ENCODE measurements at regions not wholly inside any gene's neighbourhood (a gene's known extent, or its start where the extent isn't known, plus 50 kb on each side); places are given as distances from the start of the nearest gene placed in this dataset.

- Histone ChIP-seq H3K4me3 (no peak overlapping the region), H3K9ac (ENCODE audit: low read depth in 2 of 2, low read length in 2 of 2) (no peak overlapping the region), H3K27me3 (no peaks in the 10 kb centered on the region), H3K4me1 (no peaks in the 10 kb centered on the region), H3K9me3 (no peaks in the 10 kb centered on the region), H3K27ac (peak overlapping the region; percentile 40), H3K36me3 (no peaks in the 10 kb centered on the region)
- DNase-seq, result no peak
- TF ChIP-seq CTCF (IDR thresholded peaks at IDR 0.05), result no peak
- intact Hi-C loops (cut with DNase I), result no loop called here
Observed at GRCh38 chr3:194278186-194278845, 72.8 kb downstream of the CPN2 start.

GRCh38 chr3:194279101-194279500, 72.0 kb downstream of the CPN2 start:
- H3K27me3 ChIP-seq, result no peaks in the 10 kb centered on the region
- no peaks in the 10 kb centered on the region for H3K4me1 ChIP-seq
- intact Hi-C loops (cut with DNase I), result no loop called here
- no peaks in the 10 kb centered on the region for H3K9me3 ChIP-seq
- no peak for TF ChIP-seq CTCF (IDR thresholded peaks at IDR 0.05)
- H3K36me3 ChIP-seq, result no peaks in the 10 kb centered on the region
- H3K9ac ChIP-seq (ENCODE audit: low read depth in 2 of 2, low read length in 2 of 2), result no peak overlapping the region
- H3K27ac ChIP-seq, result no peak overlapping the region
- DNase-seq, result no peak
- H3K4me3 ChIP-seq, result no peak overlapping the region

GRCh38 chr3:194279701-194280360, 71.3 kb downstream of the CPN2 start:
- Histone ChIP-seq H3K27me3 (no peaks in the 10 kb centered on the region), H3K9ac (ENCODE audit: low read depth in 2 of 2, low read length in 2 of 2) (no peak overlapping the region), H3K9me3 (no peaks in the 10 kb centered on the region), H3K36me3 (no peaks in the 10 kb centered on the region), H3K4me3 (no peak overlapping the region), H3K27ac (no peak overlapping the region), H3K4me1 (no peaks in the 10 kb centered on the region)
- no peak for TF ChIP-seq CTCF (IDR thresholded peaks at IDR 0.05)
- intact Hi-C loops (cut with DNase I), result no loop called here
- DNase-seq, result no peak

DNA sequence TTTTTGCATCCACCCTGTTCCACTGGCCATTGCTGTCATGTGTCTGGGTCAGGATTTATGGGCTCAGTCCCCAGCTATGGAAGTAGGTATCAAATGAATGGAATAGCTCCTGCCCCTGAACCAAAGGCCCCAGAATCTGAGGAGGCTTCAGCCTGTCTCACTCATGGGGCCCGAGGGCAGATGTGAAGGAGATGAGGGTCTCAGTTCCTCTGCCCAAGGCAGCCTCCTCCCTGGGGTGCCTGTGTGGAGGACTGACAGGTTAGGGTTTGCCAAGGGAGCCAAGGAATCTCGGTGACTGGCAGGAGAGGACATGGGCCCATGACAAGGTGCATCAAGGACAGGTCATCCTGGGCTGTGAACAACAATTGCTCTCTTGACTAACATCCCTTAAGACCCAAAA, 70.4 kb downstream of the CPN2 start:
- intact Hi-C loops (cut with DNase I), result no loop called here

DNA sequence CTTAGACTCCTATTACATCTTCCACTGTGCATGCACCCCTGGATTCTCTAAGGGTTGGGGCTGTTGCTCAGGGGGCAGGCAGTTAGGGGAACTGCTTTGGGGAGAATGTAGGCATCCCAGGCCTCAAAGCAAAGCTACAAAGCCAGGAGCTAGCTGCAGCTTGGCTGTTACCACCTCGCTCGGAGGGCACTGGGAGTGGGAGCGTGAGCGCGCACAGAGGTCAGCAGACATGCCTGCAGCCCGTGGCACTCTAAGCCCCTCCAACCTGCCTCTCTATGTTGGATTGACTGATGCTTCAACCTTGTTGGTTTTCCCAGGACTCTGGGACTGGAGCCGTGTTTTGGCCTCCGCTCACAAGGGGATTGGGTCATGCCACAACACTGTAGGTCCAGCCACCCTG, 69.8 kb downstream of the CPN2 start:
- Histone ChIP-seq H3K4me3 (no peak overlapping the region), H3K9me3 (no peaks in the 10 kb centered on the region), H3K27me3 (no peaks in the 10 kb centered on the region), H3K9ac (ENCODE audit: low read depth in 2 of 2, low read length in 2 of 2) (no peak overlapping the region), H3K4me1 (no peaks in the 10 kb centered on the region), H3K27ac (no peak overlapping the region), H3K36me3 (no peaks in the 10 kb centered on the region)
- intact Hi-C loops (cut with DNase I), result no loop called here
- no peak for TF ChIP-seq CTCF (IDR thresholded peaks at IDR 0.05)
- no peak for DNase-seq

More for the DNA sequence above, 70.4 kb downstream of the CPN2 start:
- Histone ChIP-seq H3K27ac (no peak overlapping the region), H3K4me3 (no peak overlapping the region), H3K4me1 (no peaks in the 10 kb centered on the region), H3K36me3 (no peaks in the 10 kb centered on the region), H3K9me3 (no peaks in the 10 kb centered on the region), H3K9ac (ENCODE audit: low read depth in 2 of 2, low read length in 2 of 2) (no peak overlapping the region), H3K27me3 (no peaks in the 10 kb centered on the region)
- no peak for TF ChIP-seq CTCF (IDR thresholded peaks at IDR 0.05)
- DNase-seq, result no peak
